ENCODE measurements at regions not wholly inside any gene's neighbourhood (a gene's known extent, or its start where the extent isn't known, plus 50 kb on each side); places are given as distances from the start of the nearest gene placed in this dataset.

GRCh38 chr10:118843647-118844265 lies 89.0 kb upstream of the CACUL1 start:
- peaks cover 8% of the 10 kb centered on the region for H3K4me1 Mint-ChIP-seq

GRCh38 chr10:118844731-118845521 lies 90.2 kb upstream of the CACUL1 start:
- Mint-ChIP-seq H3K9me3 (no peaks in the 10 kb centered on the region), H3K4me3 (no peak overlapping the region), H3K27me3 (peaks cover 9% of the 10 kb centered on the region), H3K4me1 (peaks cover 5% of the 10 kb centered on the region), H3K27ac (no peak overlapping the region), H3K36me3 (no peaks in the 10 kb centered on the region)
- no peak for DNase-seq
- CTCF ChIA-PET, result interaction anchor here (1.5 kb wide), 1 partner anchor 275 kb away, joined by 6 read pairs; no protein-coding TSS in a partner anchor

More at GRCh38 chr10:118843647-118844265, 89.0 kb upstream of the CACUL1 start:
- Mint-ChIP-seq H3K9me3 (peaks cover 4% of the 10 kb centered on the region), H3K27me3 (peaks cover 9% of the 10 kb centered on the region), H3K4me3 (no peak overlapping the region), H3K36me3 (no peaks in the 10 kb centered on the region), H3K27ac (no peak overlapping the region)
- DNase-seq, result no peak
- CTCF ChIA-PET, result interaction anchor here (1.5 kb wide), 1 partner anchor 274 kb away, joined by 6 read pairs; no protein-coding TSS in a partner anchor

- H3K9me3 Mint-ChIP-seq, result no peaks in the 10 kb centered on the region
- H3K4me3 Mint-ChIP-seq, result no peak overlapping the region
- H3K27me3 Mint-ChIP-seq, result peaks cover 9% of the 10 kb centered on the region
- CTCF ChIA-PET, result no interaction called here
- no peak for DNase-seq
- H3K4me1 Mint-ChIP-seq, result no peaks in the 10 kb centered on the region
- H3K36me3 Mint-ChIP-seq, result no peaks in the 10 kb centered on the region
- no peak overlapping the region for H3K27ac Mint-ChIP-seq
Measured at GRCh38 chr10:118845776-118846175, 91.0 kb upstream of the CACUL1 start.

- CTCF ChIA-PET, result interaction anchor here (0.8 to 1.6 kb wide), 8 partner anchors 14 to 282 kb away, joined by 3 to 20 read pairs (median 3); no protein-coding TSS in a partner anchor
- no peak overlapping the region for H3K27ac Mint-ChIP-seq
- H3K4me3 Mint-ChIP-seq, result no peak overlapping the region
- H3K36me3 Mint-ChIP-seq, result no peaks in the 10 kb centered on the region
- peaks cover 3% of the 10 kb centered on the region for H3K27me3 Mint-ChIP-seq
- peak; percentile 82 for DNase-seq
- no peaks in the 10 kb centered on the region for H3K4me1 Mint-ChIP-seq
- H3K9me3 Mint-ChIP-seq, result no peaks in the 10 kb centered on the region
Measured at GRCh38 chr10:118850418-118851061, 95.8 kb upstream of the CACUL1 start.

- H3K4me3 Mint-ChIP-seq, result no peak overlapping the region
- H3K9me3 Mint-ChIP-seq, result no peaks in the 10 kb centered on the region
- no peaks in the 10 kb centered on the region for H3K27me3 Mint-ChIP-seq
- no peak for DNase-seq
- no peaks in the 10 kb centered on the region for H3K4me1 Mint-ChIP-seq
- CTCF ChIA-PET, result interaction anchor here (1.0 to 1.1 kb wide), 2 partner anchors 102 to 283 kb away, joined by 3 to 4 read pairs; no protein-coding TSS in a partner anchor
- H3K36me3 Mint-ChIP-seq, result no peaks in the 10 kb centered on the region
- no peak overlapping the region for H3K27ac Mint-ChIP-seq
Measured at GRCh38 chr10:118851062-118852035, 96.6 kb upstream of the CACUL1 start.

GRCh38 chr10:118853916-118854315 lies 99.1 kb upstream of the CACUL1 start:
- no peak overlapping the region for H3K27ac Mint-ChIP-seq
- H3K4me3 Mint-ChIP-seq, result no peak overlapping the region
- H3K27me3 Mint-ChIP-seq, result no peaks in the 10 kb centered on the region
- DNase-seq, result no peak
- CTCF ChIA-PET, result interaction anchor here (1.4 kb wide), 1 partner anchor 286 kb away, joined by 4 read pairs; no protein-coding TSS in a partner anchor
- no peaks in the 10 kb centered on the region for H3K36me3 Mint-ChIP-seq
- H3K4me1 Mint-ChIP-seq, result no peaks in the 10 kb centered on the region
- H3K9me3 Mint-ChIP-seq, result peaks cover 5% of the 10 kb centered on the region

- CTCF ChIA-PET, result no interaction called here
- no peaks in the 10 kb centered on the region for H3K4me1 Mint-ChIP-seq
- H3K36me3 Mint-ChIP-seq, result no peaks in the 10 kb centered on the region
- H3K27me3 Mint-ChIP-seq, result no peaks in the 10 kb centered on the region
- no peak for DNase-seq
- peaks cover 5% of the 10 kb centered on the region for H3K9me3 Mint-ChIP-seq
- no peak overlapping the region for H3K27ac Mint-ChIP-seq
- no peak overlapping the region for H3K4me3 Mint-ChIP-seq
Measured at GRCh38 chr10:118856106-118856505, 101.3 kb upstream of the CACUL1 start.

GRCh38 chr10:118865998-118866693 lies 111.4 kb upstream of the CACUL1 start:
- peaks cover 12% of the 10 kb centered on the region for H3K27me3 Mint-ChIP-seq
- H3K9me3 Mint-ChIP-seq, result peaks cover 2% of the 10 kb centered on the region
- no peak overlapping the region for H3K27ac Mint-ChIP-seq
- H3K36me3 Mint-ChIP-seq, result no peaks in the 10 kb centered on the region
- no peaks in the 10 kb centered on the region for H3K4me1 Mint-ChIP-seq
- H3K4me3 Mint-ChIP-seq, result no peak overlapping the region
- CTCF ChIA-PET, result interaction anchor here (0.7 to 0.8 kb wide), 2 partner anchors 16 to 38 kb away, joined by 3 read pairs; no protein-coding TSS in a partner anchor
- no peak for DNase-seq

- H3K27me3 Mint-ChIP-seq, result peaks cover 12% of the 10 kb centered on the region
- no peaks in the 10 kb centered on the region for H3K36me3 Mint-ChIP-seq
- H3K4me1 Mint-ChIP-seq, result no peaks in the 10 kb centered on the region
- no peak overlapping the region for H3K4me3 Mint-ChIP-seq
- CTCF ChIA-PET, result no interaction called here
- H3K27ac Mint-ChIP-seq, result no peak overlapping the region
- DNase-seq, result no peak
- H3K9me3 Mint-ChIP-seq, result no peaks in the 10 kb centered on the region
Measured at GRCh38 chr10:118867768-118868167, 113.0 kb upstream of the CACUL1 start.

GRCh38 chr10:118868589-118868988 lies 113.8 kb upstream of the CACUL1 start:
- no peaks in the 10 kb centered on the region for H3K36me3 Mint-ChIP-seq
- H3K4me1 Mint-ChIP-seq, result no peaks in the 10 kb centered on the region
- CTCF ChIA-PET, result no interaction called here
- H3K9me3 Mint-ChIP-seq, result no peaks in the 10 kb centered on the region
- no peak overlapping the region for H3K4me3 Mint-ChIP-seq
- no peak for DNase-seq
- peaks cover 12% of the 10 kb centered on the region for H3K27me3 Mint-ChIP-seq
- no peak overlapping the region for H3K27ac Mint-ChIP-seq

GRCh38 chr10:118870467-118871243 lies 115.9 kb upstream of the CACUL1 start:
- peaks cover 16% of the 10 kb centered on the region for H3K27me3 Mint-ChIP-seq
- DNase-seq, result no peak
- H3K36me3 Mint-ChIP-seq, result no peaks in the 10 kb centered on the region
- no peak overlapping the region for H3K4me3 Mint-ChIP-seq
- H3K9me3 Mint-ChIP-seq, result no peaks in the 10 kb centered on the region
- no peak overlapping the region for H3K27ac Mint-ChIP-seq
- CTCF ChIA-PET, result no interaction called here
- H3K4me1 Mint-ChIP-seq, result no peaks in the 10 kb centered on the region

GRCh38 chr10:118871244-118871865 lies 116.6 kb upstream of the CACUL1 start:
- Mint-ChIP-seq H3K36me3 (no peaks in the 10 kb centered on the region), H3K4me1 (no peaks in the 10 kb centered on the region), H3K27ac (no peak overlapping the region), H3K9me3 (no peaks in the 10 kb centered on the region), H3K4me3 (no peak overlapping the region), H3K27me3 (peaks cover 12% of the 10 kb centered on the region)
- DNase-seq, result no peak
- CTCF ChIA-PET, result no interaction called here
